Activated naive CD8-positive, alpha-beta T cell treated with anti-CD3 and anti-CD28 coated beads, Interleukin-2, amount 10 ng/mL, durations not matched to agents 7 days and 5 days (primary cell): ENCODE measurements at regions not wholly inside any gene's neighbourhood (a gene's known extent, or its start where the extent isn't known, plus 50 kb on each side); places are given as distances from the start of the nearest gene placed in this dataset.
"Not testable (repeated sequence)": the region's sequence is repeated elsewhere in the genome, so short reads cannot be mapped to it uniquely, and the experiment has no call there.

ENCODE experiments used
- ATAC-seq: fragments of 150-1000 bp; cut with Tn5 transposase; one replicate; pipeline ENCODE4 v1.10.0; 2021; ENCODE audit warnings: low read depth, moderate library complexity
- POLR2A ChIA-PET: fragments of 350-600 bp; sonication (Branson Sonifier 250); formaldehyde crosslinking; loops from one replicate; lab custom pipeline; 2021; ENCODE audit warnings: antibody characterized with exemption; lab: Charles Lee
- DNase-seq: peaks from one replicate; pipeline ENCODE4 v3.0.0; 2021
- H3K27ac Mint-ChIP-seq: one replicate; pipeline ENCODE4 v1.8.0; 2022; ENCODE audit warnings: mild to moderate bottlenecking, mixed read lengths
- H3K27me3 Mint-ChIP-seq: one replicate; pipeline ENCODE4 v1.8.0; 2022; ENCODE audit warnings: mild to moderate bottlenecking, moderate library complexity, mixed read lengths
- H3K36me3 Mint-ChIP-seq: one replicate; pipeline ENCODE4 v1.8.0; 2021; ENCODE audit warnings: mild to moderate bottlenecking, mixed read lengths
- H3K4me1 Mint-ChIP-seq: one replicate; pipeline ENCODE4 v1.8.0; 2021; ENCODE audit warnings: mixed read lengths
- H3K4me3 Mint-ChIP-seq: one replicate; pipeline ENCODE4 v1.8.0; 2022; ENCODE audit warnings: mild to moderate bottlenecking, moderate library complexity, mixed read lengths
- H3K9me3 Mint-ChIP-seq: one replicate; pipeline ENCODE4 v1.8.0; 2021; ENCODE audit warnings: mixed read lengths

- H3K36me3 Mint-ChIP-seq, H3K9me3 Mint-ChIP-seq, DNase-seq, H3K4me1 Mint-ChIP-seq, H3K4me3 Mint-ChIP-seq, H3K27me3 Mint-ChIP-seq, H3K27ac Mint-ChIP-seq, POLR2A ChIA-PET, ATAC-seq: not testable (repeated sequence)
Measured at GRCh38 chr3:162708394-162708793, 1211.8 kb downstream of the OTOL1 start.

DNA sequence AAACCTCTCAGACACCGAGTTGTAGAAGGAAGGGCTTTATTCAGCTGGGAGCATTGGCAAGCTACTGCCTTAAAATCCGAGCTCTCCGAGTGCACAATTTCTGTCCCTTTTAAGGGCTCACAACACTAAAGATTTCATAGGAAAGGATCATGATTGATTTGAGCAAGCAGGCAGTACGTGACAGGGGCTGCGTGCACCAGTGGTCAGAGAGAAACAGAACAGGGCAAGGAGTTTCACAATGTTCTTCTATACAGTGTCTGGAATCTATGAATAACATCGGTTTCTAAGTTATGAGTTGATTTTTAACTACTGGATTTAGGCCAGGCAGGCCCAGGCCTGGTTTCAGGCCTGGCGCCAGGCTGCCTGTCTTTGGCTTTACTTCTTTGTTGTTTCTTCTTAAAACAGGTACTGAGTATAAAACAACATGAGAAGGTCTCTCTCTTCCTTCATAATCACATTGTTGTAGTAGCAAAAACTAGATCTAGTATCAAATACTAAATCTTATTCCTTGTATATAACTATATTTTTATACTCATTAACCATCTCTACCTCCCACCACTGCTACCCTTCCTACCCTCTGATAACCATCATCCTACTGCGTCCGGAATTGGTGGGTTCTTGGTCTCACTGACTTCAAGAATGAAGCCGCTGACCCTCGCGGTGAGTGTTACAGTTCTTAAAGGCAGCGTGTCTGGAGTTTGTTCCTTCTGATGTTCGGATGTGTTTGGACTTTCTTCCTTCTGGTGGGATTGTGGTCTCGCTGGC is 1212.5 kb downstream of the OTOL1 start:
- ATAC-seq, POLR2A ChIA-PET, H3K36me3 Mint-ChIP-seq, H3K27ac Mint-ChIP-seq, H3K27me3 Mint-ChIP-seq, DNase-seq, H3K9me3 Mint-ChIP-seq, H3K4me3 Mint-ChIP-seq, H3K4me1 Mint-ChIP-seq: not testable (repeated sequence)

DNA sequence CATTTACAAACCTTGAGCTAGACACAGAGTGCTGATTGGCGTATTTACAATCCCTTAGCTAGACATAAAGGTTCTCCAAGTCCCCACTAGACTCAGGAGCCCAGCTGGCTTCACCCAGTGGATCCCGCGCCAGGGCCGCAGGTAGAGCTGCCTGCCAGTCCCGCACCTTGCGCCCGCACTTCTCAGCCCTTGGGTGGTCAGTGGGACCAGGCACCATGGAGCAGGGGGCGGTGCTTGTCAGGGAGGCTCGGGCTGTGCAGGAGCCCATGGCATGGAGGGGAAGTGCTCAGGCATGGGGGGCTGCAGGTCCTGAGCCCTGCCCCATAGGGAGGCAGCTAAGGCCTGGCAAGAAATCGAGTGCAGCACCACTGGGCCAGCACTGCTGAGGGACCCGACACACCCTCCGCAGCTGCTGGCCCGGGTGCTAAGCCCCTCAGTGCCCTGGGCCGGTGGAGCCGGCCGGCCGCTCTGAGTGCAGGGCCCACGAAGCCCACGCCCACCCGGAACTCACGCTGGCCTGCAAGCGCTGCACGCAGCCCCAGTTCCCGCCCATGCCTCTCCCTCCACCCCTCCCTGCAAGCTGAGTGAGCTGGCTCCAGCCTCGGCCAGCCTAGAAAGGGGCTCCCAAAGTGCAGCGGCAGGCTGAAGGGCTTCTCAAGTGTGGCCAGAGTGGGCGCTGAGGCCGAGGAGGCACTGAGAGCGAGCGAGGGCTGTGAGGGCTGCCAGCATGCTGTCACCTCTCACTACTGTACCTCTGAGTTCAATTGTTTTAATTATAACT is 1213.9 kb downstream of the OTOL1 start:
- no peaks in the 10 kb centered on the region for H3K27me3 Mint-ChIP-seq
- ATAC-seq (no peak), DNase-seq (no peak)
- no peak overlapping the region for H3K4me3 Mint-ChIP-seq
- peaks cover 1% of the 10 kb centered on the region for H3K9me3 Mint-ChIP-seq
- H3K27ac Mint-ChIP-seq, result no peak overlapping the region
- H3K36me3 Mint-ChIP-seq, result no peaks in the 10 kb centered on the region
- POLR2A ChIA-PET, result no interaction called here
- no peaks in the 10 kb centered on the region for H3K4me1 Mint-ChIP-seq

- H3K4me1 Mint-ChIP-seq, H3K9me3 Mint-ChIP-seq, POLR2A ChIA-PET, ATAC-seq, H3K27me3 Mint-ChIP-seq, DNase-seq, H3K27ac Mint-ChIP-seq, H3K36me3 Mint-ChIP-seq, H3K4me3 Mint-ChIP-seq: not testable (repeated sequence)
Measured at GRCh38 chr3:162717074-162717473, 1220.5 kb downstream of the OTOL1 start.

DNA sequence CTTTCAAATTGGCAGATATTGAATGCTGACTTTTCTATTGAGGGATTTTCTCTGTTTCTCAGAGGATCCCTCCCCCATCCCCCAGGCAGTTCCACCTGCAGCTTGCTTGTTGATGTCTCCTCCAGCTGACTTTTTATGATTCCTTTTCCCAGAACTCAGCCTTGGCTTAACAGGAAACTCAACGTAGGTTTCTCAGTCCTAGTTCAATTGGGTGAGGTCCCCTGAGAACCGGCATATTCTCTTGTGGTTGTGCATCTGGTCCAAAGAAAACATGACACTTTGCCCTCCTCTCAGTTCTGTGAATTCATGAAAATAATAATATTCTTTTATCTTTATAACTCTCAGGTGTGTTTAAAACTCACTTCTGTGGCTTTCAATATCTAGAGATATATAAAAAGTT is 1222.1 kb downstream of the OTOL1 start:
- no peak overlapping the region for H3K4me3 Mint-ChIP-seq
- H3K27ac Mint-ChIP-seq, result no peak overlapping the region
- no peak for DNase-seq
- H3K4me1 Mint-ChIP-seq, result no peaks in the 10 kb centered on the region
- ATAC-seq, result no peak
- no peaks in the 10 kb centered on the region for H3K27me3 Mint-ChIP-seq
- no peaks in the 10 kb centered on the region for H3K36me3 Mint-ChIP-seq
- POLR2A ChIA-PET, result no interaction called here
- no peaks in the 10 kb centered on the region for H3K9me3 Mint-ChIP-seq

GRCh38 chr3:162719684-162720341 is 1223.2 kb downstream of the OTOL1 start:
- H3K27ac Mint-ChIP-seq, result no peak overlapping the region
- POLR2A ChIA-PET, result no interaction called here

DNA sequence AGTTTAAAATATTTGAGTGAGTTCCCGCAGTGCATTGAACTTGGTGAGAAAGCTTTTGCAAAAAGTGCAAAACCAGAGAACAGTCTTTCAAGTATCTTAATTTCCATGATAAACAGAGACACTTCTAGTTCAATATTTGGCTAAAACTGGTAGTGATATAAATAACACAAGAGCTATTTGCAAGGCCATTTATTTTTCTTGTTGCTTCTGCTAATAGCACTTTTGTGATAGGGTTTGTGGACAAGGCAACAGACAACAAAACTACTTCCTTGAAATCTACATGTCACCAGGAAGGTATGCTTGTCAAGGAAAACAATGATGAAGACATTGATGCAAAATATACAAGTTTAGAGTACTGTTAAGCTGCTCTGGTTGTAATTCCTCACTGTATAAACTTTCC is 1225.1 kb downstream of the OTOL1 start:
- H3K4me1 Mint-ChIP-seq, result no peaks in the 10 kb centered on the region
- no peaks in the 10 kb centered on the region for H3K36me3 Mint-ChIP-seq
- no peak for DNase-seq
- ATAC-seq, result no peak
- POLR2A ChIA-PET, result no interaction called here
- H3K27ac Mint-ChIP-seq, result no peak overlapping the region
- no peaks in the 10 kb centered on the region for H3K27me3 Mint-ChIP-seq
- no peaks in the 10 kb centered on the region for H3K9me3 Mint-ChIP-seq
- H3K4me3 Mint-ChIP-seq, result no peak overlapping the region

More at GRCh38 chr3:162719684-162720341, 1223.2 kb downstream of the OTOL1 start:
- no peaks in the 10 kb centered on the region for H3K27me3 Mint-ChIP-seq
- no peaks in the 10 kb centered on the region for H3K36me3 Mint-ChIP-seq
- no peaks in the 10 kb centered on the region for H3K4me1 Mint-ChIP-seq
- DNase-seq (no peak), ATAC-seq (no peak)
- H3K9me3 Mint-ChIP-seq, result no peaks in the 10 kb centered on the region
- H3K4me3 Mint-ChIP-seq, result no peak overlapping the region

DNA sequence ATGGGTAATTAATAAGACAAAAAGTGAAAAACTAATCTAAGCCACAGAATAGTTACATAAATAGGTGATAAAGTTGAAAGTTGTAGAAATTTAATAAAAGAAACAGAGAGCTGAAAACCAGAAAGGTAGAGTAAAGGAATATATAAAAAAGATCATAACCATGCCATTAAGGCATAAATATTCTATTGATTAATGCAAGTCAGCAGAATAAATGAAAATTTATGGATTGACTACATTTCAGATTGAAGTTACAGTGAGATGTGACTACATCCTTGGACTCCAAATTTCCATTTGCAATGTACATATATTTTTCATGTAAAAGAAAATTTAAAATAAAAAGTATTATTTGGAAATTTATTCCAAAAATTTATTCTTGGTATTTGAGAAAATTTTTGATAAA is 1225.7 kb downstream of the OTOL1 start:
- ATAC-seq, result no peak
- Mint-ChIP-seq H3K27me3 (no peaks in the 10 kb centered on the region), H3K4me3 (no peak overlapping the region), H3K4me1 (no peaks in the 10 kb centered on the region), H3K27ac (no peak overlapping the region), H3K36me3 (no peaks in the 10 kb centered on the region), H3K9me3 (no peaks in the 10 kb centered on the region)
- DNase-seq, result no peak
- POLR2A ChIA-PET, result no interaction called here

GRCh38 chr3:162722796-162723195 is 1226.2 kb downstream of the OTOL1 start:
- H3K36me3 Mint-ChIP-seq, H3K27ac Mint-ChIP-seq, H3K4me1 Mint-ChIP-seq, H3K9me3 Mint-ChIP-seq, POLR2A ChIA-PET, DNase-seq, H3K4me3 Mint-ChIP-seq, ATAC-seq, H3K27me3 Mint-ChIP-seq: not testable (repeated sequence)

- POLR2A ChIA-PET, result no interaction called here
- DNase-seq (no peak), ATAC-seq (no peak)
- Mint-ChIP-seq H3K27me3 (no peaks in the 10 kb centered on the region), H3K9me3 (no peaks in the 10 kb centered on the region), H3K36me3 (no peaks in the 10 kb centered on the region), H3K4me3 (no peak overlapping the region), H3K4me1 (no peaks in the 10 kb centered on the region), H3K27ac (no peak overlapping the region)
Measured at GRCh38 chr3:162729686-162730085, 1233.1 kb downstream of the OTOL1 start.

- H3K27me3 Mint-ChIP-seq, H3K9me3 Mint-ChIP-seq, DNase-seq, H3K4me1 Mint-ChIP-seq, H3K27ac Mint-ChIP-seq, H3K36me3 Mint-ChIP-seq, POLR2A ChIA-PET, H3K4me3 Mint-ChIP-seq, ATAC-seq: not testable (repeated sequence)
Measured at GRCh38 chr3:162731961-162732360, 1235.4 kb downstream of the OTOL1 start.

- Mint-ChIP-seq H3K9me3 (no peaks in the 10 kb centered on the region), H3K36me3 (no peaks in the 10 kb centered on the region), H3K4me3 (no peak overlapping the region), H3K27me3 (no peaks in the 10 kb centered on the region), H3K27ac (no peak overlapping the region), H3K4me1 (no peaks in the 10 kb centered on the region)
- ATAC-seq (no peak), DNase-seq (no peak)
- POLR2A ChIA-PET, result no interaction called here
Measured at GRCh38 chr3:162738784-162739183, 1242.2 kb downstream of the OTOL1 start.

GRCh38 chr3:162740941-162741596 is 1244.5 kb downstream of the OTOL1 start:
- no peak for ATAC-seq
- Mint-ChIP-seq H3K27me3 (no peaks in the 10 kb centered on the region), H3K4me3 (no peak overlapping the region), H3K4me1 (no peaks in the 10 kb centered on the region), H3K36me3 (no peaks in the 10 kb centered on the region), H3K27ac (no peak overlapping the region), H3K9me3 (no peaks in the 10 kb centered on the region)
- POLR2A ChIA-PET, result no interaction called here
- no peak for DNase-seq
